ENCODE measurements at regions not wholly inside any gene's neighbourhood (a gene's known extent, or its start where the extent isn't known, plus 50 kb on each side); places are given as distances from the start of the nearest gene placed in this dataset.

DNA sequence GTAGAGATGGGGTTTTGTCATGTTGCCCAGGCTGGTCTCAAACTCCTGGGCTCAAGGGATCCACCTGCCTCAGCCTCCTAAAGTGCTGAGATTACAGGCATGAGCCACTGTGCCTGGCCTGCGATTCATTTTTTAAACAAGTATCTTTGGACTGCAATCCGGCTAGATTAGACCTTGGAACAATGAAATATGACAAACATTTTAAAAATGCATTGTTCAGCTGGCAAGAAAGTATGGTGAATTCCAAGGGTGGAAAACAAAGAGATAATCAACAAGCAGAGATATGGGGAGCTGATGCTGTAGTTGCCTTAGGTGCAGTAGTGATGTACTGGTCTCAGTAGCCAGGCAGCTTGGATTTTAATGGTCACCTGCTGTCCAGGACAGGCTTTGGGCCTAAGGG, 95.8 kb upstream of the GOLGA8J start:
- no peaks in the 10 kb centered on the region for H3K79me2 ChIP-seq (ENCODE audit: insufficient read depth, low read length)
- intact Hi-C loops (cut with micrococcal nuclease; ENCODE audit: unreplicated experiment) (no loop called here), in situ Hi-C loops (cut with HindIII; ENCODE audit: extremely low pct_ligation_motif_present, low pct_unique_long_range_greater_than_20kb) (no loop called here)
- CTCF ChIA-PET (ENCODE audit: low intra/inter-chr PET ratio, low total read pairs), result no interaction called here
- DNase-seq (ENCODE audit: low spot score) (no peak), ATAC-seq (no peak), FAIRE-seq (no peak)
- no TSS peak for BruUV-seq (replicated peaks)
- H3K27ac ChIP-seq (ENCODE audit: extremely low read length, insufficient read depth, low read length), result no peak overlapping the region
- H4K20me1 ChIP-seq (ENCODE audit: insufficient read depth, low read length), result no peaks in the 10 kb centered on the region
- no peak for TF ChIP-seq ZNF605 (CRISPR knock-in tag; IDR thresholded peaks at IDR 0.05)
- TF ChIP-seq ZNF616 (CRISPR knock-in tag; IDR thresholded peaks at IDR 0.05; ENCODE audit: low read depth), result no peak
- TF ChIP-seq, protein P1, sequence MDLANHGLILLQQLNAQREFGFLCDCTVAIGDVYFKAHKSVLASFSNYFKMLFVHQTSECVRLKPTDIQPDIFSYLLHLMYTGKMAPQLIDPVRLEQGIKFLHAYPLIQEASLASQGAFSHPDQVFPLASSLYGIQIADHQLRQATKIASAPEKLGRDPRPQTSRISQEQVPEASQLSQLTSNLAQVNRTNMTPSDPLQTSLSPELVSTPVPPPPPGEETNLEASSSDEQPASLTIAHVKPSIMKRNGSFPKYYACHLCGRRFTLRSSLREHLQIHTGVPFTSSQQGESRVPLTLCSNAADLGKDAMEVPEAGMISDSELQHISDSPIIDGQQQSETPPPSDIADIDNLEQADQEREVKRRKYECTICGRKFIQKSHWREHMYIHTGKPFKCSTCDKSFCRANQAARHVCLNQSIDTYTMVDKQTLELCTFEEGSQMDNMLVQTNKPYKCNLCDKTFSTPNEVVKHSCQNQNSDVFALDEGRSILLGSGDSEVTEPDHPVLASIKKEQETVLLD (CRISPR knock-in tag; IDR thresholded peaks at IDR 0.05; ENCODE audit: low read depth), result no peak
- TF ChIP-seq ZNF446 (CRISPR knock-in tag; IDR thresholded peaks at IDR 0.05), result no peak
- no peak for TF ChIP-seq ZNF335 (CRISPR knock-in tag; IDR thresholded peaks at IDR 0.05)
- no peak for TF ChIP-seq ZFP36L1 (CRISPR knock-in tag; IDR thresholded peaks at IDR 0.05)
- H3K36me3 ChIP-seq (replicated peaks in 1 of 2; ENCODE audit: control insufficient read depth in 1 of 2, insufficient read depth in 2 of 2, low read length in 2 of 2), result no peaks in the 10 kb centered on the region
- no peaks in the 10 kb centered on the region for H3K4me1 ChIP-seq (ENCODE audit: insufficient read depth, low read length)
- H2AFZ ChIP-seq (ENCODE audit: low read length), result no peak overlapping the region
- no peak overlapping the region for H3K4me2 ChIP-seq (ENCODE audit: low read depth, low read length)
- POLR2A ChIA-PET, result no interaction called here
- 28% methylated on average over 2 of the region's 2 CpGs for WGBS (ENCODE audit: low lambda C conversion rate)
- no peak overlapping the region for H3K4me3 ChIP-seq (replicated peaks in 1 of 3; ENCODE audit: insufficient read depth in 1 of 3, low read depth in 2 of 3, low read length in 3 of 3)
- H3K9me3 ChIP-seq (ENCODE audit: low read length), result no peaks in the 10 kb centered on the region
- H3K9ac ChIP-seq (ENCODE audit: insufficient read depth, low read depth, low read length), result no peak overlapping the region
- H3K27me3 ChIP-seq (ENCODE audit: control insufficient read depth in 1 of 2, insufficient read depth in 2 of 2, low read length in 2 of 2), result peaks cover 0 to 3% of the 10 kb centered on the region in 2 experiments; a peak in 1 of 5 replicates
